Lung (tissue), 11 donors: ENCODE measurements at regions not wholly inside any gene's neighbourhood (a gene's known extent, or its start where the extent isn't known, plus 50 kb on each side); places are given as distances from the start of the nearest gene placed in this dataset.
A peak's percentile ranks its signal among the peaks of the same experiment; 100 is the strongest.

Source experiments
- ATAC-seq: fragments of 200-7000 bp; cut with Tn5 transposase; one replicate; pipeline ENCODE4 v1.9.1; 2020; ENCODE audit warnings: moderate number of reproducible peaks; ENCODE audit not compliant: insufficient read depth, low FRiP score
- DNase-seq, 3 donors: peaks; one replicate each; pipeline ENCODE4 v3.0.0-alpha.2; 2013 to 2017
- H3K27ac ChIP-seq, 2 donors: one replicate each; pipeline ENCODE4 v1.5.1; 2013; ENCODE audit warnings: mild to moderate bottlenecking in 2 of 2, moderate library complexity in 2 of 2, control low read depth in 1 of 2, inconsistent platforms in 1 of 2, low read depth in 1 of 2, low read length in 1 of 2
- H3K27me3 ChIP-seq, 3 donors: one replicate each; pipeline ENCODE4 v1.5.1; 2013; ENCODE audit warnings: low read length in 2 of 3; ENCODE audit not compliant: control insufficient read depth in 3 of 3, insufficient read depth in 3 of 3
- H3K36me3 ChIP-seq, 4 donors: one replicate each; pipeline ENCODE4 v1.5.1; 2013; ENCODE audit warnings: low read length in 4 of 4, mild to moderate bottlenecking in 1 of 4, moderate library complexity in 1 of 4; ENCODE audit not compliant: control insufficient read depth in 4 of 4, insufficient read depth in 4 of 4
- H3K4me1 ChIP-seq, 5 donors: one replicate each; pipeline ENCODE4 v1.5.1; 2013; ENCODE audit warnings: low read length in 5 of 5, mild to moderate bottlenecking in 2 of 5, moderate library complexity in 1 of 5; ENCODE audit not compliant: control insufficient read depth in 5 of 5, insufficient read depth in 5 of 5
- H3K4me3 ChIP-seq: one replicate; pipeline ENCODE4 v1.5.1; 2013; ENCODE audit warnings: mild to moderate bottlenecking, control low read depth, moderate library complexity
- H3K9ac ChIP-seq, 2 donors: one replicate each; pipeline ENCODE4 v1.5.1; 2013; ENCODE audit warnings: low read length in 2 of 2, control low read depth in 1 of 2; ENCODE audit not compliant: insufficient read depth in 1 of 2
- H3K9me3 ChIP-seq, 4 donors: one replicate each; pipeline ENCODE4 v1.5.1; 2013; ENCODE audit warnings: low read length in 3 of 4, mild to moderate bottlenecking in 1 of 4, moderate library complexity in 1 of 4; ENCODE audit not compliant: control insufficient read depth in 4 of 4, insufficient read depth in 3 of 4
- WGBS, 2 donors: extraction: QIAGEN DNeasy Blood & Tissue Kit; methylation state at CpG; one replicate each; pipeline ENCODE4 v1.1.7; 2013; 5-methylcytosine and 5-hydroxymethylcytosine counted together
- TF ChIP-seq, protein P1 (sequence below): IDR thresholded peaks from 2 replicates; pipeline ENCODE4 v1.5.1; 2012; ENCODE audit warnings: mild to moderate bottlenecking; ENCODE audit errors: control extremely low read depth, extremely low read depth
- donor health status: control.
- donor health status: control.
- donor health status: Bipolar disorder and iron deficiency.
- donor health status: healthy.
- donor health status: DM: yes; HTN: yes; CAD: no.

DNA sequence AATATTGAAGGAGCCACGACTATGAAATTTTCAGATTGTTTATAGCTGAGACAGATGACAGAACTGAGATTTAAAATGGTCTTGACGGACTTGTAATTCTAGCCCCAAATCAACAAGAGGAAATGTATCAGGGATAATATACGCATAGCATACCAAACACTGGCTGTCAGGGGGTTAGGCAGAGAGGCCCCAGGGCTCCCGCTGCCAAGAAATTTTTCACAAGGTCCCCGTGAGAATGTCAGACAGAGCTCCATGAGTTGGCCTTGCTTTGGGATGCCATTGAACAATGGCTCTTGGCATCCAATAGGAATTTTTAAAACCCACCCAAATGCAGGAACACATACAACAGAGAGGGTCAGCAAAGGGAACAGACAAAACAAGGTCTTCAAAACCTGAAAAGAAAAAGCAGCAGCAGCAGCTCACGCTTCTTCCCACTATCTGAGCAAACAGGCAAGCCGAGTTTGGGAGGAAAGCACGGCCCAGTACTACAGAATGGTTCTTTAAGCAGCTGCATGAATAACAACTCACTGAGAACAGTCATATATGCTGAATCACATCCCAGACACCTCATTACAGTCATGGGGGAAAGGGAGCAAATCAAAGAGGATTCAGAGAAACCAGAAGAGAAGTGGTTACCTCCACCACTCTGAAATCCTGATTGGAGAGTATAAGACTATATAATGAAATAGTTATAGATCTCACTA, 445.6 kb downstream of the RND3 start:
- Histone ChIP-seq H3K27ac (no peak overlapping the region), H3K9me3 (peaks cover 0 to 4% (median 0%) of the 10 kb centered on the region in 4 donors), H3K9ac (peak overlapping the region in 1 of 2 donors; percentile 8), H3K4me3 (no peak overlapping the region), H3K4me1 (peaks cover 0 to 21% (median 12%) of the 10 kb centered on the region in 5 donors), H3K36me3 (no peaks in the 10 kb centered on the region), H3K27me3 (no peaks in the 10 kb centered on the region)
- WGBS, 2 donors = 78 to 82% methylated on average over 8 of the region's 8 CpGs
- no peak for ATAC-seq
- TF ChIP-seq, protein P1, sequence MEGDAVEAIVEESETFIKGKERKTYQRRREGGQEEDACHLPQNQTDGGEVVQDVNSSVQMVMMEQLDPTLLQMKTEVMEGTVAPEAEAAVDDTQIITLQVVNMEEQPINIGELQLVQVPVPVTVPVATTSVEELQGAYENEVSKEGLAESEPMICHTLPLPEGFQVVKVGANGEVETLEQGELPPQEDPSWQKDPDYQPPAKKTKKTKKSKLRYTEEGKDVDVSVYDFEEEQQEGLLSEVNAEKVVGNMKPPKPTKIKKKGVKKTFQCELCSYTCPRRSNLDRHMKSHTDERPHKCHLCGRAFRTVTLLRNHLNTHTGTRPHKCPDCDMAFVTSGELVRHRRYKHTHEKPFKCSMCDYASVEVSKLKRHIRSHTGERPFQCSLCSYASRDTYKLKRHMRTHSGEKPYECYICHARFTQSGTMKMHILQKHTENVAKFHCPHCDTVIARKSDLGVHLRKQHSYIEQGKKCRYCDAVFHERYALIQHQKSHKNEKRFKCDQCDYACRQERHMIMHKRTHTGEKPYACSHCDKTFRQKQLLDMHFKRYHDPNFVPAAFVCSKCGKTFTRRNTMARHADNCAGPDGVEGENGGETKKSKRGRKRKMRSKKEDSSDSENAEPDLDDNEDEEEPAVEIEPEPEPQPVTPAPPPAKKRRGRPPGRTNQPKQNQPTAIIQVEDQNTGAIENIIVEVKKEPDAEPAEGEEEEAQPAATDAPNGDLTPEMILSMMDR = no peak
- peak; percentile 52 to 89 (median 81) for DNase-seq

DNA sequence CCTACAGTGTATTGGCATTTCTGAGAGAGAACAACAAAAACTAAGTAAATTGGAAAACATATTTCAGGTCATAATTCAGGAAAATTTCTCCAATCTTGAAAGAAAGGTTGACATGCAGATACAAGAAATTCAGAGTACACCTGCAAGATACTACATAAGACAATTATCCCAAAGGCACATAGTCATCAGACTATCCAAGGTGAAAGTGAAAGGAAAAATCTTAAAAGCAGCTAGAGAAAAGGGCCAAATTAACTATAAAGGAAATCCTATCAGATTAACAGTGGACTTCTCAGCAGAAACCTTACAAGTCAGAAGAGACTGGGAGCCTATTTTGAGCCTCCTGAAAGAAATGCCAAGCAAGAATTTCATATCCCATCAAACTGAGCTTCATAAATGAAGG, 449.0 kb upstream of the MMADHC start:
- Histone ChIP-seq H3K4me3 (no peak overlapping the region), H3K27ac (no peak overlapping the region), H3K4me1 (peaks cover 0 to 7% (median 2%) of the 10 kb centered on the region in 5 donors), H3K36me3 (no peaks in the 10 kb centered on the region), H3K9ac (no peak overlapping the region), H3K27me3 (no peaks in the 10 kb centered on the region), H3K9me3 (peaks cover 0 to 2% (median 0%) of the 10 kb centered on the region in 4 donors)
- DNase-seq (no peak), ATAC-seq (no peak)
- TF ChIP-seq, protein P1 = no peak

DNA sequence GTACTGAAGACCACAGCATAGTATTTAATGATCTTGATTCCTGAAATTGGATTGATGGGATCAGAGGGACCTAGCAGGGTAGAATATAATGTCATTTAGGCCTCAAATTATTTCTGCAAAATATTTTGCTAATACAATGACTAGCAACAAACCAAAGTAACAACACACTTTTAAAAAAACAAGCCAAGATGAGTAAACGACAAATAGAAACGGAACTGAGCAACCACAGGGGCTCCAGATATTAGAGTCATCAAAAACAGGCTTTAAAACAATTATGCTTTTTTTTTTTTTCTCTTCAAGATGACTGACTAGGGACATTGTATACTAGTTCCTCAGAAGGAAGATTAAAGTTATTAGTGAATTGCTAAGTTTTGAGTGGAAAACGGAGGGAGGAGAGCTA, 447.1 kb upstream of the MMADHC start:
- 90 to 93% methylated on average over 3 of the region's 3 CpGs for WGBS, 2 donors
- ATAC-seq = no peak
- H3K4me1 ChIP-seq = peaks cover 0 to 13% (median 3%) of the 10 kb centered on the region in 5 donors

More for the DNA sequence above, 447.1 kb upstream of the MMADHC start:
- no peaks in the 10 kb centered on the region for H3K36me3 ChIP-seq
- peaks cover 0 to 2% (median 0%) of the 10 kb centered on the region in 4 donors for H3K9me3 ChIP-seq
- TF ChIP-seq, protein P1 = no peak
- no peak overlapping the region for H3K9ac ChIP-seq
- H3K4me3 ChIP-seq = no peak overlapping the region
- H3K27me3 ChIP-seq = no peaks in the 10 kb centered on the region
- no peak for DNase-seq
- no peak overlapping the region for H3K27ac ChIP-seq
